ENCODE measurements at regions not wholly inside any gene's neighbourhood (a gene's known extent, or its start where the extent isn't known, plus 50 kb on each side); places are given as distances from the start of the nearest gene placed in this dataset.
"Not testable (repeated sequence)": the region's sequence is repeated elsewhere in the genome, so short reads cannot be mapped to it uniquely, and the experiment has no call there.

GRCh38 chr10:64261676-64262075 is 740.5 kb downstream of the REEP3 start:
- no peak for DNase-seq

- DNase-seq = no peak
Observed at GRCh38 chr10:64265961-64266360, 744.8 kb downstream of the REEP3 start.

- DNase-seq = no peak
Observed at GRCh38 chr10:64271508-64271907, 750.3 kb downstream of the REEP3 start.

GRCh38 chr10:64271983-64272382 is 750.8 kb downstream of the REEP3 start:
- no peak for DNase-seq

GRCh38 chr10:64275001-64275400 is 753.8 kb downstream of the REEP3 start:
- no peak for DNase-seq

- DNase-seq = no peak
Observed at GRCh38 chr10:64275774-64276173, 754.6 kb downstream of the REEP3 start.

GRCh38 chr10:64277536-64277935 is 756.3 kb downstream of the REEP3 start:
- no peak for DNase-seq

- DNase-seq = no peak
Observed at GRCh38 chr10:64283621-64284020, 762.4 kb downstream of the REEP3 start.

- no peak for DNase-seq
Observed at GRCh38 chr10:64286533-64286932, 765.3 kb downstream of the REEP3 start.

- DNase-seq = no peak
Observed at GRCh38 chr10:64288404-64288803, 767.2 kb downstream of the REEP3 start.

GRCh38 chr10:64303566-64303965 is 782.4 kb downstream of the REEP3 start:
- DNase-seq = no peak

GRCh38 chr10:64306729-64307327 is 785.6 kb downstream of the REEP3 start:
- DNase-seq = peak; percentile 14

- no peak for DNase-seq
Observed at GRCh38 chr10:64312876-64313275, 791.7 kb downstream of the REEP3 start.

GRCh38 chr10:64313967-64314366 is 792.8 kb downstream of the REEP3 start:
- DNase-seq = no peak

- DNase-seq = no peak
Observed at GRCh38 chr10:64316416-64316815, 795.2 kb downstream of the REEP3 start.

- no peak for DNase-seq
Observed at GRCh38 chr10:64316833-64317232, 795.6 kb downstream of the REEP3 start.

- DNase-seq = peak; percentile 16
Observed at GRCh38 chr10:64320448-64320847, 799.2 kb downstream of the REEP3 start.

GRCh38 chr10:64329510-64329909 is 808.3 kb downstream of the REEP3 start:
- no peak for DNase-seq

GRCh38 chr10:64332551-64332950 is 811.4 kb downstream of the REEP3 start:
- no peak for DNase-seq

- no peak for DNase-seq
Observed at GRCh38 chr10:64334084-64334483, 812.9 kb downstream of the REEP3 start.

GRCh38 chr10:64344211-64344610 is 823.0 kb downstream of the REEP3 start:
- DNase-seq = no peak

GRCh38 chr10:64345856-64346255 is 824.7 kb downstream of the REEP3 start:
- no peak for DNase-seq

- DNase-seq = no peak
Observed at GRCh38 chr10:64346389-64346788, 825.2 kb downstream of the REEP3 start.

- DNase-seq = no peak
Observed at GRCh38 chr10:64350665-64351064, 829.5 kb downstream of the REEP3 start.

- DNase-seq = no peak
Observed at GRCh38 chr10:64358907-64359306, 837.7 kb downstream of the REEP3 start.

- DNase-seq = not testable (repeated sequence)
Observed at GRCh38 chr10:64360240-64360639, 839.0 kb downstream of the REEP3 start.
